ENCODE measurements at regions not wholly inside any gene's neighbourhood (a gene's known extent, or its start where the extent isn't known, plus 50 kb on each side); places are given as distances from the start of the nearest gene placed in this dataset.

GRCh38 chr5:68371607-68372006, 156.1 kb downstream of the PIK3R1 start:
- Histone ChIP-seq H3K79me2 (ENCODE audit: insufficient read depth, low read length) (no peaks in the 10 kb centered on the region), H3K4me1 (ENCODE audit: insufficient read depth, low read length) (peaks cover 12% of the 10 kb centered on the region), H3K4me2 (ENCODE audit: insufficient read depth, low read length) (no peak overlapping the region), H3K9ac (ENCODE audit: low read depth, low read length) (no peak overlapping the region), H3K27ac (ENCODE audit: low read length) (no peak overlapping the region), H3K4me3 (ENCODE audit: low read depth in 1 of 2, low read length in 2 of 2) (no peak overlapping the region), H2AFZ (ENCODE audit: low read depth, low read length) (no peak overlapping the region), H4K20me1 (ENCODE audit: insufficient read depth, low read length) (no peaks in the 10 kb centered on the region), H3K36me3 (ENCODE audit: insufficient read depth, low read length) (no peaks in the 10 kb centered on the region), H3K27me3 (ENCODE audit: insufficient read depth, low read length, poor library complexity) (no peaks in the 10 kb centered on the region), H3K9me3 (ENCODE audit: insufficient read depth, low read length, severe bottlenecking) (no peaks in the 10 kb centered on the region)
- TF ChIP-seq EZH2 (IDR thresholded peaks at IDR 0.05; ENCODE audit: borderline replicate concordance, low read depth, low read length, severe bottlenecking) (no peak), CTCF (IDR thresholded peaks at IDR 0.05; ENCODE audit: borderline replicate concordance, extremely low read depth, low read length, poor library complexity, severe bottlenecking) (no peak)
- ATAC-seq (ENCODE audit: insufficient read depth, low read depth) (no peak), DNase-seq (no peak)

- DNase-seq: no peak
- H3K4me1 ChIP-seq (ENCODE audit: insufficient read depth, low read length): peaks cover 12% of the 10 kb centered on the region
- H2AFZ ChIP-seq (ENCODE audit: low read depth, low read length): no peak overlapping the region
- H3K27me3 ChIP-seq (ENCODE audit: insufficient read depth, low read length, poor library complexity): no peaks in the 10 kb centered on the region
- no peaks in the 10 kb centered on the region for H3K9me3 ChIP-seq (ENCODE audit: insufficient read depth, low read length, severe bottlenecking)
- TF ChIP-seq EZH2 (IDR thresholded peaks at IDR 0.05; ENCODE audit: borderline replicate concordance, low read depth, low read length, severe bottlenecking) (no peak), CTCF (IDR thresholded peaks at IDR 0.05; ENCODE audit: borderline replicate concordance, extremely low read depth, low read length, poor library complexity, severe bottlenecking) (no peak)
- no peak overlapping the region for H3K27ac ChIP-seq (ENCODE audit: low read length)
- H4K20me1 ChIP-seq (ENCODE audit: insufficient read depth, low read length): no peaks in the 10 kb centered on the region
- H3K9ac ChIP-seq (ENCODE audit: low read depth, low read length): no peak overlapping the region
- no peaks in the 10 kb centered on the region for H3K36me3 ChIP-seq (ENCODE audit: insufficient read depth, low read length)
- ATAC-seq (ENCODE audit: insufficient read depth, low read depth): no peak
- no peak overlapping the region for H3K4me3 ChIP-seq (ENCODE audit: low read depth in 1 of 2, low read length in 2 of 2)
- no peaks in the 10 kb centered on the region for H3K79me2 ChIP-seq (ENCODE audit: insufficient read depth, low read length)
- H3K4me2 ChIP-seq (ENCODE audit: insufficient read depth, low read length): no peak overlapping the region
These were observed 156.6 kb downstream of the PIK3R1 start for GRCh38 chr5:68372161-68372560.

GRCh38 chr5:68373050-68373449, 157.5 kb downstream of the PIK3R1 start:
- TF ChIP-seq CTCF (IDR thresholded peaks at IDR 0.05; ENCODE audit: borderline replicate concordance, extremely low read depth, low read length, poor library complexity, severe bottlenecking): no peak
- no peak for TF ChIP-seq EZH2 (IDR thresholded peaks at IDR 0.05; ENCODE audit: borderline replicate concordance, low read depth, low read length, severe bottlenecking)
- ATAC-seq (ENCODE audit: insufficient read depth, low read depth): no peak

More at GRCh38 chr5:68373050-68373449, 157.5 kb downstream of the PIK3R1 start:
- Histone ChIP-seq H3K27ac (ENCODE audit: low read length) (no peak overlapping the region), H3K27me3 (ENCODE audit: insufficient read depth, low read length, poor library complexity) (no peaks in the 10 kb centered on the region), H3K9me3 (ENCODE audit: insufficient read depth, low read length, severe bottlenecking) (no peaks in the 10 kb centered on the region), H3K79me2 (ENCODE audit: insufficient read depth, low read length) (no peaks in the 10 kb centered on the region), H3K4me1 (ENCODE audit: insufficient read depth, low read length) (peaks cover 17% of the 10 kb centered on the region), H3K4me2 (ENCODE audit: insufficient read depth, low read length) (no peak overlapping the region), H2AFZ (ENCODE audit: low read depth, low read length) (no peak overlapping the region), H3K9ac (ENCODE audit: low read depth, low read length) (no peak overlapping the region), H3K36me3 (ENCODE audit: insufficient read depth, low read length) (no peaks in the 10 kb centered on the region), H4K20me1 (ENCODE audit: insufficient read depth, low read length) (no peaks in the 10 kb centered on the region), H3K4me3 (ENCODE audit: low read depth in 1 of 2, low read length in 2 of 2) (no peak overlapping the region)
- DNase-seq: no peak

Data from DND-41 (cell line).